Effector memory CD4-positive, alpha-beta T cell (primary cell): ENCODE measurements at regions not wholly inside any gene's neighbourhood (a gene's known extent, or its start where the extent isn't known, plus 50 kb on each side); places are given as distances from the start of the nearest gene placed in this dataset.

Source experiments
- DNase-seq, 3 donors: peaks; one replicate each; pipeline ENCODE4 v3.0.0-alpha.2; 2020
- H3K27ac ChIP-seq: 2 replicates; pipeline ENCODE4 v1.7.0; 2013; ENCODE audit warnings: mild to moderate bottlenecking, low read length, moderate library complexity; ENCODE audit not compliant: insufficient read depth, poor library complexity, severe bottlenecking
- H3K27me3 ChIP-seq: replicated peaks from 2 replicates; pipeline ENCODE4 v1.7.0; 2013; ENCODE audit warnings: mild to moderate bottlenecking, low read length; ENCODE audit not compliant: insufficient read depth, control insufficient read depth, poor library complexity, severe bottlenecking
- H3K36me3 ChIP-seq: 2 replicates; pipeline ENCODE4 v1.7.0; 2013; ENCODE audit warnings: mild to moderate bottlenecking, low read length, moderate library complexity; ENCODE audit not compliant: control insufficient read depth, insufficient read depth
- H3K4me1 ChIP-seq: 2 replicates; pipeline ENCODE4 v1.7.0; 2013; ENCODE audit warnings: low read length, mild to moderate bottlenecking; ENCODE audit not compliant: control insufficient read depth, insufficient read depth, poor library complexity, severe bottlenecking
- H3K4me3 ChIP-seq: 2 replicates; pipeline ENCODE4 v1.7.0; 2013; ENCODE audit warnings: low read length, low read depth, mild to moderate bottlenecking; ENCODE audit not compliant: insufficient read depth, poor library complexity, severe bottlenecking
- H3K9me3 ChIP-seq: 2 replicates; pipeline ENCODE4 v1.7.0; 2013; ENCODE audit warnings: mild to moderate bottlenecking, low read length, moderate library complexity; ENCODE audit not compliant: control insufficient read depth

GRCh38 chr17:14886200-14886739 lies 378.9 kb downstream of the PMP22 start:
- Histone ChIP-seq H3K27ac (no peak overlapping the region), H3K4me1 (no peaks in the 10 kb centered on the region), H3K36me3 (no peaks in the 10 kb centered on the region), H3K9me3 (peaks cover 8% of the 10 kb centered on the region), H3K4me3 (no peak overlapping the region), H3K27me3 (no peaks in the 10 kb centered on the region)
- DNase-seq = no peak

GRCh38 chr17:14882131-14882530 lies 383.0 kb downstream of the PMP22 start:
- no peaks in the 10 kb centered on the region for H3K27me3 ChIP-seq
- no peak overlapping the region for H3K27ac ChIP-seq
- no peak overlapping the region for H3K4me3 ChIP-seq
- peaks cover 8% of the 10 kb centered on the region for H3K9me3 ChIP-seq
- no peaks in the 10 kb centered on the region for H3K4me1 ChIP-seq
- no peaks in the 10 kb centered on the region for H3K36me3 ChIP-seq
- no peak for DNase-seq

- no peak overlapping the region for H3K4me3 ChIP-seq
- H3K9me3 ChIP-seq = no peaks in the 10 kb centered on the region
- H3K27me3 ChIP-seq = no peaks in the 10 kb centered on the region
- no peaks in the 10 kb centered on the region for H3K4me1 ChIP-seq
- H3K36me3 ChIP-seq = no peaks in the 10 kb centered on the region
- no peak overlapping the region for H3K27ac ChIP-seq
- no peak for DNase-seq
Measured at GRCh38 chr17:14875557-14876412, 389.3 kb downstream of the PMP22 start.

- Histone ChIP-seq H3K27ac (no peak overlapping the region), H3K27me3 (no peaks in the 10 kb centered on the region), H3K36me3 (no peaks in the 10 kb centered on the region), H3K9me3 (no peaks in the 10 kb centered on the region), H3K4me1 (no peaks in the 10 kb centered on the region), H3K4me3 (no peak overlapping the region)
- no peak for DNase-seq
Measured at GRCh38 chr17:14873996-14874395, 391.1 kb downstream of the PMP22 start.

- no peak overlapping the region for H3K27ac ChIP-seq
- DNase-seq = no peak
- H3K9me3 ChIP-seq = no peaks in the 10 kb centered on the region
- H3K27me3 ChIP-seq = no peaks in the 10 kb centered on the region
- H3K4me1 ChIP-seq = no peaks in the 10 kb centered on the region
- H3K36me3 ChIP-seq = no peaks in the 10 kb centered on the region
- H3K4me3 ChIP-seq = no peak overlapping the region
Measured at GRCh38 chr17:14873540-14873939, 391.6 kb downstream of the PMP22 start.

- H3K27ac ChIP-seq = no peak overlapping the region
- no peak overlapping the region for H3K4me3 ChIP-seq
- H3K9me3 ChIP-seq = no peaks in the 10 kb centered on the region
- no peaks in the 10 kb centered on the region for H3K36me3 ChIP-seq
- H3K4me1 ChIP-seq = no peaks in the 10 kb centered on the region
- no peak for DNase-seq
- H3K27me3 ChIP-seq = no peaks in the 10 kb centered on the region
Measured at GRCh38 chr17:14871921-14872320, 393.2 kb downstream of the PMP22 start.

GRCh38 chr17:14866266-14866665 lies 398.9 kb downstream of the PMP22 start:
- Histone ChIP-seq H3K27me3 (no peaks in the 10 kb centered on the region), H3K27ac (no peak overlapping the region), H3K4me3 (no peak overlapping the region), H3K4me1 (no peaks in the 10 kb centered on the region), H3K36me3 (no peaks in the 10 kb centered on the region), H3K9me3 (no peaks in the 10 kb centered on the region)
- DNase-seq = no peak

GRCh38 chr17:14864127-14864526 lies 401.0 kb downstream of the PMP22 start:
- H3K27me3 ChIP-seq = no peaks in the 10 kb centered on the region
- no peak overlapping the region for H3K4me3 ChIP-seq
- no peaks in the 10 kb centered on the region for H3K36me3 ChIP-seq
- no peaks in the 10 kb centered on the region for H3K4me1 ChIP-seq
- no peaks in the 10 kb centered on the region for H3K9me3 ChIP-seq
- H3K27ac ChIP-seq = no peak overlapping the region
- DNase-seq = no peak

- no peak for DNase-seq
- Histone ChIP-seq H3K27me3 (no peaks in the 10 kb centered on the region), H3K36me3 (no peaks in the 10 kb centered on the region), H3K4me3 (no peak overlapping the region), H3K9me3 (no peaks in the 10 kb centered on the region), H3K27ac (no peak overlapping the region), H3K4me1 (no peaks in the 10 kb centered on the region)
Measured at GRCh38 chr17:14859542-14859941, 405.6 kb downstream of the PMP22 start.

GRCh38 chr17:14856176-14856575 lies 408.9 kb downstream of the PMP22 start:
- Histone ChIP-seq H3K4me1 (no peaks in the 10 kb centered on the region), H3K27me3 (no peaks in the 10 kb centered on the region), H3K4me3 (no peak overlapping the region), H3K9me3 (no peaks in the 10 kb centered on the region), H3K36me3 (no peaks in the 10 kb centered on the region), H3K27ac (no peak overlapping the region)
- no peak for DNase-seq
